Right cardiac atrium (tissue), 5 donors: ENCODE measurements at regions not wholly inside any gene's neighbourhood (a gene's known extent, or its start where the extent isn't known, plus 50 kb on each side); places are given as distances from the start of the nearest gene placed in this dataset.

Source experiments
- ATAC-seq, 2 donors: fragments of 200-7000 bp; cut with Tn5 transposase; one replicate each; pipeline versions ENCODE4 v1.8.0 to v1.9.1; 2020; ENCODE audit warnings: moderate library complexity in 2 of 2, mild to moderate bottlenecking in 1 of 2
- DNase-seq, 3 donors: peaks; one replicate each; pipeline ENCODE4 v3.0.0-alpha.2; 2020
- H3K27ac ChIP-seq: one replicate; pipeline ENCODE4 v1.5.1; 2013; ENCODE audit warnings: mild to moderate bottlenecking, low read length, control low read depth, moderate library complexity
- H3K27me3 ChIP-seq: one replicate; pipeline ENCODE4 v1.6.1; 2013; ENCODE audit not compliant: control insufficient read depth, insufficient read depth
- H3K4me1 ChIP-seq: one replicate; pipeline ENCODE4 v1.6.1; 2013; ENCODE audit warnings: low read length; ENCODE audit not compliant: control insufficient read depth, insufficient read depth
- H3K4me3 ChIP-seq: one replicate; pipeline ENCODE4 v1.5.1; 2013; ENCODE audit warnings: low read length, control low read depth
- H3K9me3 ChIP-seq: one replicate; pipeline ENCODE4 v1.6.1; 2013; ENCODE audit warnings: low read length; ENCODE audit not compliant: control insufficient read depth
- WGBS: extraction: QIAGEN DNeasy Blood & Tissue Kit; methylation state at CpG from one replicate; pipeline ENCODE4 v1.1.7; 2013; 5-methylcytosine and 5-hydroxymethylcytosine counted together
- intact Hi-C, 4 donors: fragments of 100-400 bp; cut with DNase I; formaldehyde crosslinking; loops; one replicate each; pipeline versions ENCODE4 v1.11.0 to v1.14.0; 2022 to 2023
- donor health status: healthy with polysubstance abuse.
- donor health status: DM: no; HTN: yes; CAD: no.
- donor health status: DM: no; HTN: no; CAD: no.
- donor health status: DM: no; HTN: yes; CAD: no; lungs with severe emphysema.
- donor health status: DM: yes; HTN: yes; CAD: no.

DNA sequence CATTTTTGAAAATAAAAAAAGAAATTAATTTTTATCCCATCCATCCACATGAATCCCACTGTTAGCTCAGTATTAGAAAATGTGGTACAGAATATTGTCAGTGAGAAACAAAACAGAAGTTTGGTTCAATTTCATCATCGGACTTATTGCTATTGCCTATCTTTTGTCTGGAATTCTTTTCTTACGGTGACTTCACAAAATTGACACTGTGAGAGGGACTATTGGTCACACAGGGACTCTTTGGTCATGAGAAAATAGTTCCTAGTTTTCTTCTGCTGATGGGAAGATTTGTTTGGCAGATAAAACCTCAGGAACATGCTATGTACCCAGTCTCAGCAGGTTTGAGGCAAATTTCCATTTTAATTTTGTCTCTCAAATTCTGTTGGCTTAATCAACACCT lies 186.2 kb upstream of the ELL2 start:
- H3K4me1 ChIP-seq: no peaks in the 10 kb centered on the region
- H3K9me3 ChIP-seq: no peaks in the 10 kb centered on the region
- ATAC-seq (no peak), DNase-seq (no peak)
- no peak overlapping the region for H3K27ac ChIP-seq
- H3K4me3 ChIP-seq: no peak overlapping the region
- no peaks in the 10 kb centered on the region for H3K27me3 ChIP-seq
- WGBS: 86% methylated on average over 2 of the region's 2 CpGs
- intact Hi-C loops: no loop called here

DNA sequence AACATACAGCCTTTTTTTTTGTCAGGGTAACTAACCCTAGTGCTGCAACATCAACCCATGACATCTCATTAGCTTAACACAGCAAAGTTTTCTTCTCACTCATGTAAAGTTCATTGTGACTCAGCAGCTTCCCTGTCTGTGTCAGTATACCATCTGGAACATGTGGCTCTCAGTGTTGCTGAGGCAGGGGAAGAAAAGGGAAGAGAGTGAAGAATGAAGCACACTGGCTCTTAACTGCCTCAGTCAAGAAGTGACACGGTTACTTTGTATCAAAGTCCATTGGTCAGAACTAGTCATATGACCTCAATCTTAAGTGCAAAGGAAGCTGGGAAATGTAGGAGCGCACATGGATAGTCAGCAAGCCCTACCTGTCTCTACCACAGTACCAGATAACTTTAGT lies 185.0 kb upstream of the ELL2 start:
- no peak for DNase-seq
- Histone ChIP-seq H3K9me3 (no peaks in the 10 kb centered on the region), H3K4me1 (no peaks in the 10 kb centered on the region), H3K27me3 (no peaks in the 10 kb centered on the region), H3K27ac (no peak overlapping the region), H3K4me3 (no peak overlapping the region)
- WGBS: 64% methylated on average over 2 of the region's 2 CpGs
- intact Hi-C loops: no loop called here
- peak; percentile 45 to 59 for ATAC-seq

DNA sequence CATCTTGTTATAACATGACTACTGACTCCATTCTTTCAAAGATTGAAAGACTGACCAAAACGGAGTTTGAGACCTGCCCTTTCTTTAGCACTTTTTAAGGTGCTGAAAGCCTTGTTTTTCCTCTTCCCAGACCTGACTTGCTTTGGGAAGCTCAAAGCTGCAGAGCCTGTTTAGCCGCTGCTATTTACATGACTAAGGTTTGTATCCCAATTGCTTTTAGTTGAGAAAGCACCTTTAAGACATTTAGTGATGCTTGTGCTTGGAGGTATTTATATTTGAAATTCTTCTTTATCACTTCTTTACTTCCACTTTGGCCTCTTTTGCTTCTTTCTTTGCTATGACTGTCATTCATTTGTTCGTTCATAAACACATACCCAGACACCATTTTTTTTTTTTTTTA lies 182.6 kb upstream of the ELL2 start:
- ATAC-seq: no peak
- 88% methylated on average over 3 of the region's 3 CpGs for WGBS
- DNase-seq: no peak
- Histone ChIP-seq H3K4me1 (no peaks in the 10 kb centered on the region), H3K9me3 (no peaks in the 10 kb centered on the region), H3K4me3 (no peak overlapping the region), H3K27me3 (no peaks in the 10 kb centered on the region), H3K27ac (no peak overlapping the region)
- intact Hi-C loops: no loop called here

DNA sequence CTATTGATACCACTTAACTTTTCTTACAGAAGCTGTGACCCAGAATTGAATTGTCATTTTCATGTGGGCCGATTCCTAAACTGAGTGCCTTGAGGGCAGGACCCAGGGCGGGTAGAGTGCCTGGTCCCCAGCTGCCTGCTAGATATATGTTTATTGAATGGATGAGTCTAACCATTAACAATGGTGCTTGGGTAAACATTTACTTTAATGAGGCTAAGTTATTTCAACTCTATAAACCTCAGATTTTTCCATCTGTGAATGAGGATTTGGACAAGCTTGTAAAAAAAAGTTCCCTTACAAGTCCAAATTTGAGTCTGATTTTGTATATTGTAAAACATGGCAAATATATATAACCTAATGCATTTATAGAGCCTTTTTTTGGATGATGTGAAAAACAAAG lies 181.8 kb upstream of the ELL2 start:
- no peak for DNase-seq
- Histone ChIP-seq H3K4me3 (no peak overlapping the region), H3K27me3 (no peaks in the 10 kb centered on the region), H3K9me3 (no peaks in the 10 kb centered on the region), H3K4me1 (no peaks in the 10 kb centered on the region), H3K27ac (no peak overlapping the region)
- no peak for ATAC-seq
- 84% methylated on average over 2 of the region's 2 CpGs for WGBS
- intact Hi-C loops: no loop called here

DNA sequence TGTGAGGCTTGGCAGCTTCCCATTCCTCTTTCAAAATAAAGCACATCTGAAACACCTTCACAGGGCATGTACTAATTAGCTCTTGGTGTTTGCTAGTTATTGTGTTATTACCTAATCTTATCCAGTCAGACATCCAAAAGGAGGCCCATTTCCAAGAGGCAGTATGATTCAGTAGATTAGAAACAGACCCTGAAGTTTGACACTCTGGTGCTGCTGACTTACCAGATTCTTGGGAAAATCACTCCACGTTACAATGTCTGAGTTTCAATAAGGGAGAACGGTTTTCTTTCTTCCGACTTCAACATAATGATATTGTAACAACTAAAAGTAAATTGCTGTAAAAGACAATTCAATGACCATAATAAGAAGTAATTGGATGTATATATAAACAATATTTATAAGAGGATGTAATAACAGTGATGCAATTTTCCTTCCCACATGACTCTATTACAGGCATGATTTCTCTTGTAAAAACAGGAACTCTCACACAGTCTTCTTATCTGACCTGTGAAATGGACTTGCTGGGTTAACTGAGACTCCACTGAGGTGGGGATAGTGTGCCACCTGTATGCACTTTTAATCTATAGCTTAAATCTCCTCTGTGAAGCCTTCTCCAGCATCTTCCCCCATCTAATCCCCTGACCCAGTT lies 181.3 kb upstream of the ELL2 start:
- no peak overlapping the region for H3K4me3 ChIP-seq
- H3K4me1 ChIP-seq: no peaks in the 10 kb centered on the region
- DNase-seq (no peak), ATAC-seq (no peak)
- H3K9me3 ChIP-seq: no peaks in the 10 kb centered on the region
- intact Hi-C loops: no loop called here
- H3K27ac ChIP-seq: no peak overlapping the region
- 87% methylated on average over 3 of the region's 3 CpGs for WGBS
- H3K27me3 ChIP-seq: no peaks in the 10 kb centered on the region

DNA sequence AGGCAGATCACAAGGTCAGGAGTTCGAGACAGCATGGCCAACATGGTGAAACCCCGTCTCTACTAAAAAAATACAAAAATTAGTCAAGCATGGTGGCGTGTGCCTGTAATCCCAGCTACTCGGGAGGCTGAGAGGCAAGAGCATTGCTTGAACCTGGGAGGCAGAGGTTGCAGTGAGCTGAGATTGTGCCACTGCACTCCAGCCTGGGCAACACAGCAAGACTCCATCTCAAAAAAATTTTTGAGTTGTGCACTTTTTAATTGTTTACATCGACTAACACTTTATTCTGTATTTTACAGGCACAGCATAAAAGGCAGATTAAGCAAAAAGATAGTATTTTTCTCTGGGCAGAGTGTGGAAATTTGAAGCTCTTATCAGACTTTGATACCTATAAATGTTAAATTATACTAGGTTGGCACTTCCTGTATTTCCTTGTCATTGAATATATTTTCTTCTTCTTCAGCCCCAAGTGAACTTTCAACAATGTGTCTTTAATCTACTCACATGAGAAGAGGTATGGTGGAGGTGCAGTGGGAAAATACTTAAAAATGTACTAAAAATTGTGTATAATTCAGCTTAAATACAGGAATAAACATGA lies 180.6 kb upstream of the ELL2 start:
- no peaks in the 10 kb centered on the region for H3K4me1 ChIP-seq
- H3K27me3 ChIP-seq: no peaks in the 10 kb centered on the region
- H3K4me3 ChIP-seq: no peak overlapping the region
- H3K27ac ChIP-seq: no peak overlapping the region
- H3K9me3 ChIP-seq: no peaks in the 10 kb centered on the region
- ATAC-seq: no peak
- intact Hi-C loops: no loop called here
- no peak for DNase-seq
- 97% methylated on average over 5 of the region's 5 CpGs for WGBS

DNA sequence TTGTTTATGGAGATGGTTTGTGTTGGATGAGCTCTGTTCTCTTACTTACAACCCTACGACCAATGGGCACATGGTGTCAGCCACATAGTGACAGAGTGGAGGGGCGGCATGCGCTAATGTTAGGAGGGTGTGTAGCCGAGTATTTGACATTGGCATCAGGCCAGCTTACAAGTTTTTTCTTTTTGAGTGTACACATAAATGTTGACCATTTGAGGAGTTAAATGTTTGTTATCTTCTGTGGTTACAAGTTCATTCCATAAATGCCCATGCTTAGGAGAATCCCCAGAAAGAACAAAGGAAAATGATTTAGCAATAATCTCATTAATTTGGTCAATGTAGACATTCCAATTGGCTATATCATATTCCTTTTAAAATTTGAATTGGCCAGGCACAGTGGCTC lies 180.1 kb upstream of the ELL2 start:
- WGBS: 66% methylated on average over 4 of the region's 4 CpGs
- Histone ChIP-seq H3K4me1 (no peaks in the 10 kb centered on the region), H3K9me3 (no peaks in the 10 kb centered on the region), H3K4me3 (no peak overlapping the region), H3K27ac (no peak overlapping the region), H3K27me3 (no peaks in the 10 kb centered on the region)
- intact Hi-C loops: no loop called here
- no peak for ATAC-seq
- peak in 1 of 3 donors; percentile 3 for DNase-seq

DNA sequence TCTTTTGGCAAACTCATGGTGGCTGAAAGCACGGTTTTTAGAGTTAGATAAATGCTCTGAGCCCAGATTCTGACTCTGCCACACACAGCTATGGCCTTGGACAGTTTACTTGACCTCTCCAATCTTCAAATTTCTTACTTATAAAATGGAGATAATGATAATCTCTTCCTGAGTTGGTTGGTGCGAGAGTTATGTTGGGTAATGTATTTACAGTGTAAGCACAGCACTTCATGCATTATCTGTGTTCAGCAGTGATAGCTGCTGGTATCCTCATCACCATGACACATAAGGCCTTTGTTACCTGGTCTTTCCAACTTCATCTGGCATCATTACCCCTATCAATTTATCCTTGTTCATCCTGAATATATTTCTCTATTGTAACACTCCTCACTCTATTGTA lies 178.8 kb upstream of the ELL2 start:
- 50% methylated on average over 2 of the region's 2 CpGs for WGBS
- no peaks in the 10 kb centered on the region for H3K9me3 ChIP-seq
- no peak overlapping the region for H3K4me3 ChIP-seq
- DNase-seq (no peak), ATAC-seq (no peak)
- intact Hi-C loops: no loop called here
- H3K27ac ChIP-seq: no peak overlapping the region
- no peaks in the 10 kb centered on the region for H3K4me1 ChIP-seq
- no peaks in the 10 kb centered on the region for H3K27me3 ChIP-seq

DNA sequence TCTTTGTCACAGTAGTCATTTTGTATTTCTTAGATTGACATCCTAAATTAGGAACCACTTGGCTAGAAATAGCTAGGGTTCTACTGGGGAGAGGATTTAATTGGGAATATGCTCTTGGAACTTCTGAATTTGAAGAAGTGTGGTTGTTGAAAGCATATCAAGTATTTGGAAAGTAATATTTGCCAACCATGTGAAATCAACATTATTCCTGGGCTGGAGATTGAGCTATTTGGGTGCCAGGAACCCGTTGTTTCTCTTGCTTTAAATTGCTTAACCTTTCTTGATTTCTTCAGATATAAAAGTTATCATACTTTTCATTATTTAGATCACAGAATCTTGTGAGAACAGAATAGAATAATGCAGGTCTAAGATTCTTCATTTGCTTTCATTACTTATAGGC lies 178.4 kb upstream of the ELL2 start:
- no peaks in the 10 kb centered on the region for H3K4me1 ChIP-seq
- intact Hi-C loops: no loop called here
- no peak for ATAC-seq
- no peaks in the 10 kb centered on the region for H3K27me3 ChIP-seq
- H3K9me3 ChIP-seq: no peaks in the 10 kb centered on the region
- DNase-seq: no peak
- WGBS: 65% methylated on average over 1 of the region's 1 CpG
- H3K4me3 ChIP-seq: no peak overlapping the region
- H3K27ac ChIP-seq: no peak overlapping the region

DNA sequence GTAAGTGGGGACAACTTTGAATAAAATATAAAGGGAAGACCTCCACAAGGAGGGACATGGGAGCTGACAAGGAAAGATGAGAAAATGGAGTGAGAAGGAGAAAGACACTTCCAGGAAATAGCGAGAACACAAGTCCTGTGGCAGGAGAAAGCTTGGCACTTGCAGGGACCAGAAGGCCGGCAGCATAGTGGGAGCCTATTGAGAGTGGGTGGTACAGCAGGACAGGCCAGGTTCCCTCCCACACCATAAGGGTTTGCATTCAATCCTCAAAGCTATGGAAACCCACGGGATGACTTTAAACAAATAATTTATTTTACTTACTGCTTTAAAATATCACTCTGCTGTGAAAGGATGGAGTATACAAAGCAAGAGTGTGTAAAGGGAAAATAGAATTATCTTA lies 173.2 kb upstream of the ELL2 start:
- Histone ChIP-seq H3K4me3 (no peak overlapping the region), H3K27me3 (no peaks in the 10 kb centered on the region), H3K27ac (no peak overlapping the region), H3K4me1 (no peaks in the 10 kb centered on the region), H3K9me3 (no peaks in the 10 kb centered on the region)
- DNase-seq (no peak), ATAC-seq (no peak)
- WGBS: 89% methylated on average over 3 of the region's 3 CpGs
- intact Hi-C loops: no loop called here

DNA sequence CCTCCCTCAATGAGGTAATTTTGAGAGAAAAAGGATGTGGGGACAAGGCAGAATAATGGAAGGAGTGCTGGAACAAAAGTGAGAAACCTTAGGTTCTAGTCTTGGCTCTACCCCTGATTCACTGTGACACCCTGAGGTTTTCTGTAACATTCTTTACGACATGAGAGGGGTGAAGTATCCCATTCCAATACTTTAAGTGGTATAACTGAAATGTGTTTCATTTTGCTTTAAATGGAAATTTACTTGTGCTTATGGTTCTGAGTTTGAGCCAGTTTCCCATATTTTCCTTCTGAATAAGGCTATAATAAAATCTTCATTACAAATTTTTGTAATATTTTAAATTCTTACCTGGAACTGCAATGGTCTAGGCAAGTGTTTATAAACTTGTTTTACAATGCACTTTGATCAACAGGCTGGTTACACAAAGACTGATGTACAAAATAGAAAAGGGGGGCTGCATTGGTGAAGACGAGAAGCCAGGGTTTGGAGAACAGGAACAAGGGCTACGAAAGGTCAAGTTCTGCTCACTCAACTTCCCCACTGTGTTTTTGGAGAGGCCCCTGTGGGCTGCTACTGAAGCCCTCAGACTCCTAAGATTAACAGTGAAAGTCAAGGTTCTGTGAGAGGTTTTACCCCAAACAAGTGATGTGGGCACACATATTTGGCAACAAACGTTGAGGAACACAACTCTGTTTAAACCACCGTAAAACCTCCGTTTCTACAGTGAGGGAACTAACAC lies 171.9 kb upstream of the ELL2 start:
- no peak overlapping the region for H3K4me3 ChIP-seq
- WGBS: 89% methylated on average over 6 of the region's 6 CpGs
- ATAC-seq: no peak
- no peaks in the 10 kb centered on the region for H3K9me3 ChIP-seq
- no peaks in the 10 kb centered on the region for H3K27me3 ChIP-seq
- no peak for DNase-seq
- intact Hi-C loops: no loop called here
- no peaks in the 10 kb centered on the region for H3K4me1 ChIP-seq
- no peak overlapping the region for H3K27ac ChIP-seq
